ENCODE measurements at regions not wholly inside any gene's neighbourhood (a gene's known extent, or its start where the extent isn't known, plus 50 kb on each side); places are given as distances from the start of the nearest gene placed in this dataset.

DNA sequence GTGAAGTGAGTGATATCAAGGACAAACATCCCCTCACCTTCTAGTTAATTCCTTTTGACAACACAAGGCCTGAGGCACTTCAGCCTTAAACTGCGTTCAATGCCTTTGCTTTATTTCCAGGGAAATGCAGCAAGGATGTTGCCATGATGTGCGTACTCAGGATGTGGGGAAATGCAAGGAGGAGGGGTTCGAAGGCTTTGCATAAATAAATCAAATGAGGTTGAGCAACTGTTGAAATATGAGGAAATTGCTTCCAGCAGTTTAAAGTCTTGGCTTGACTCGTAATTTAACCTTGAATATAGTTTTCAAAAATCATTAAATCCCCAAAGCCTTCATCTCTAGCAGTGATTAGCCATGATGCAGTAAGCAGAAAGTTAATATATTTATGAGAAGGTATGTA lies 81.8 kb upstream of the CCL2 start:
- 50 to 52% methylated on average over 4 of the region's 4 CpGs for WGBS, 2 donors
- Histone ChIP-seq H3K4me3 (no peak overlapping the region), H3K27me3 (no peaks in the 10 kb centered on the region), H3K36me3 (no peaks in the 10 kb centered on the region), H3K4me1 (peaks cover 0 to 17% (median 2%) of the 10 kb centered on the region in 4 donors), H3K9me3 (no peaks in the 10 kb centered on the region), H3K27ac (no peak overlapping the region)
- no peak for DNase-seq (ENCODE audit: low spot score in 2 of 2)
- TF ChIP-seq, protein P1, sequence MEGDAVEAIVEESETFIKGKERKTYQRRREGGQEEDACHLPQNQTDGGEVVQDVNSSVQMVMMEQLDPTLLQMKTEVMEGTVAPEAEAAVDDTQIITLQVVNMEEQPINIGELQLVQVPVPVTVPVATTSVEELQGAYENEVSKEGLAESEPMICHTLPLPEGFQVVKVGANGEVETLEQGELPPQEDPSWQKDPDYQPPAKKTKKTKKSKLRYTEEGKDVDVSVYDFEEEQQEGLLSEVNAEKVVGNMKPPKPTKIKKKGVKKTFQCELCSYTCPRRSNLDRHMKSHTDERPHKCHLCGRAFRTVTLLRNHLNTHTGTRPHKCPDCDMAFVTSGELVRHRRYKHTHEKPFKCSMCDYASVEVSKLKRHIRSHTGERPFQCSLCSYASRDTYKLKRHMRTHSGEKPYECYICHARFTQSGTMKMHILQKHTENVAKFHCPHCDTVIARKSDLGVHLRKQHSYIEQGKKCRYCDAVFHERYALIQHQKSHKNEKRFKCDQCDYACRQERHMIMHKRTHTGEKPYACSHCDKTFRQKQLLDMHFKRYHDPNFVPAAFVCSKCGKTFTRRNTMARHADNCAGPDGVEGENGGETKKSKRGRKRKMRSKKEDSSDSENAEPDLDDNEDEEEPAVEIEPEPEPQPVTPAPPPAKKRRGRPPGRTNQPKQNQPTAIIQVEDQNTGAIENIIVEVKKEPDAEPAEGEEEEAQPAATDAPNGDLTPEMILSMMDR (IDR thresholded peaks at IDR 0.05): no peak
- TF ChIP-seq POLR2A (IDR thresholded peaks at IDR 0.05) (no peak), EP300 (IDR thresholded peaks at IDR 0.05) (no peak)

DNA sequence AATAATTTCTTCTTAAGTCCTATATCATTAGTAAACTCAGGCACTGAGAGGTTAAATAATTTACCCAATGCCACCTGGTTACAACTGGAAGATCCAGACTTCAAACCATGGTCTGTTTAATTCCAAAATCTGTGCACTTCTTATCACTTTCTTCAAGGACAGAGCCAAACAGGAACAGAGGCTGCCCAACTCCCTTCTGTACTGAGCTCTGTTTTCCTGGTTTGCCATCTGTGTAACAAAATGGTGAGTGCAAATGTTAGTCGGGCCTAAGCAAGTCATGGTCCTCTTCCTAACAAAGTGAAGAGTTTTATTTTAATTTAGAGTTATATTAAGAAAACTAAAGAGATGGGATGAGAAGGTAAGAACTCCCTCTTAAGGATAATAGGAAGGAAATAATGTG lies 80.6 kb upstream of the CCL2 start:
- H3K4me1 ChIP-seq: peaks cover 0 to 19% (median 3%) of the 10 kb centered on the region in 4 donors
- H3K27ac ChIP-seq: no peak overlapping the region
- H3K27me3 ChIP-seq: no peaks in the 10 kb centered on the region
- TF ChIP-seq EP300 (IDR thresholded peaks at IDR 0.05): no peak
- no peak for TF ChIP-seq POLR2A (IDR thresholded peaks at IDR 0.05)
- TF ChIP-seq, protein P1 (IDR thresholded peaks at IDR 0.05): no peak
- no peak overlapping the region for H3K4me3 ChIP-seq
- DNase-seq (ENCODE audit: low spot score in 2 of 2): no peak
- H3K9me3 ChIP-seq: no peaks in the 10 kb centered on the region
- H3K36me3 ChIP-seq: no peaks in the 10 kb centered on the region
- 80 to 87% methylated on average over 1 of the region's 1 CpG for WGBS, 2 donors

DNA sequence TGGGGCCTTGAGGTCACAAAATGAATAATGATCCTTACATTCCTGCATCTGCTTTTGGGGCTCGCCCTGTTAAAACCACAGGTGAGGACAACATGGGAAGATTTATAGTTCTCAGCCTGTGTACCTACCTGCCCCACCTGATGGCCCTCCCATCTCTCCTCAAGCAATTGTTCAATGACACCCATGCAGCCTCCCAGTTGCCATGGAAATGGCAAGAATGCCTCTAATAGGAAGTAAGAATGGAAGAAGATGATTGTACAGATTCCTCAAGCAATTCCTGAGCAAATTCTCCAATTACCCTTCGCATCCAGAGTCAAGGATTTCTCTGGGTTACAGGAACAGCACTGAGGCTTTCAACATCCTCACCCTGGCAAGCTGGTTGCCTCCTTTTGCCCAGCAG lies 78.6 kb upstream of the CCL2 start:
- Histone ChIP-seq H3K4me3 (no peak overlapping the region), H3K27ac (no peak overlapping the region), H3K36me3 (no peaks in the 10 kb centered on the region), H3K9me3 (no peaks in the 10 kb centered on the region), H3K27me3 (no peaks in the 10 kb centered on the region), H3K4me1 (peaks cover 0 to 19% (median 3%) of the 10 kb centered on the region in 4 donors)
- no peak for TF ChIP-seq POLR2A (IDR thresholded peaks at IDR 0.05)
- no peak for TF ChIP-seq EP300 (IDR thresholded peaks at IDR 0.05)
- TF ChIP-seq, protein P1 (IDR thresholded peaks at IDR 0.05): no peak
- 92 to 98% methylated on average over 2 of the region's 2 CpGs for WGBS, 2 donors
- DNase-seq (ENCODE audit: low spot score in 2 of 2): no peak

DNA sequence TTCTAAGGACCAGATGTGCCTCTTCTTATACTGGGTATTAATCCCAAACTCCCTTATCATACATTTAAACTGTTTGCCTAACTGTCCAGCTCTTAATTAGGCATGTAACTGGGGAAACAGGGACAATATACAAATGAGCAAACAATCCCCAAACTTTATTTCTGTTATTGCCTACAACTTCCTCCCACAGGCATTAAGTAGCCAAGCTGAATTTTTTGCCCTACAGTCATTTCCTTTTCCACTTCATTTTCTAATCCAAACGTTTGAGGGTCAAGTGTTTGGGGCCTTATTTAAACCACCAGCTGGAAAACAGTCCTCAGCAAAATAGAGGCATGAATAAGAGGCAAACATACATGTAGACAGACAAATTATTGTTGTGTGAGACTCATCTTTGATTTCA lies 77.4 kb upstream of the CCL2 start:
- TF ChIP-seq EP300 (IDR thresholded peaks at IDR 0.05) (no peak), POLR2A (IDR thresholded peaks at IDR 0.05) (no peak)
- TF ChIP-seq, protein P1 (IDR thresholded peaks at IDR 0.05): no peak
- Histone ChIP-seq H3K4me3 (no peak overlapping the region), H3K36me3 (no peaks in the 10 kb centered on the region), H3K9me3 (no peaks in the 10 kb centered on the region), H3K4me1 (peaks cover 0 to 19% (median 3%) of the 10 kb centered on the region in 4 donors), H3K27ac (peak overlapping the region in 1 of 4 donors; percentile 42), H3K27me3 (no peaks in the 10 kb centered on the region)
- no peak for DNase-seq (ENCODE audit: low spot score in 2 of 2)
- 0% methylated on average over 1 of the region's 1 CpG for WGBS, 2 donors

DNA sequence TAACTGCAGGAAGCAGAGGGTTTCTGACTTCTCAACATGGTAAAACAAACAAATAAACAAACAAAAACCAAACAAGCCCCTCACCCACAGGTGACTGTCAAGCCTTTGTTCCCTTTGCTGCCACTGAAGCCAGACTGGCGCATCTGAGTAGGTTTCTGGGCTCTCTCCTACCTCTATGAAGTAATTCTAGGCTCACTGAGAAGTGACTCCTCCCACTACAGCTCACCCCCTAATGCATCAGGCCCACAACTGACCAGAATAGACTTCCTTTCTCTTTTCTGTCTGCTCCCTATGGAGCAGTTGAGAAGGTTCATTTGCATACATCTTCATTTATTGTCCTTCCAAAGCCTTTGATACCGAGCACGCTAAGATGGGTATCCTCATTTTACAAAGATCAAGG lies 77.0 kb upstream of the CCL2 start:
- Histone ChIP-seq H3K9me3 (no peaks in the 10 kb centered on the region), H3K4me1 (peaks cover 0 to 19% (median 3%) of the 10 kb centered on the region in 4 donors), H3K27me3 (no peaks in the 10 kb centered on the region), H3K36me3 (no peaks in the 10 kb centered on the region), H3K27ac (peak overlapping the region in 1 of 4 donors; percentile 42), H3K4me3 (no peak overlapping the region)
- 55 to 59% methylated on average over 3 of the region's 3 CpGs for WGBS, 2 donors
- no peak for TF ChIP-seq EP300 (IDR thresholded peaks at IDR 0.05)
- TF ChIP-seq POLR2A (IDR thresholded peaks at IDR 0.05): no peak
- TF ChIP-seq, protein P1 (IDR thresholded peaks at IDR 0.05): no peak
- no peak for DNase-seq (ENCODE audit: low spot score in 2 of 2)
